ENCODE measurements at regions not wholly inside any gene's neighbourhood (a gene's known extent, or its start where the extent isn't known, plus 50 kb on each side); places are given as distances from the start of the nearest gene placed in this dataset.
A peak's percentile ranks its signal among the peaks of the same experiment; 100 is the strongest.

DNA sequence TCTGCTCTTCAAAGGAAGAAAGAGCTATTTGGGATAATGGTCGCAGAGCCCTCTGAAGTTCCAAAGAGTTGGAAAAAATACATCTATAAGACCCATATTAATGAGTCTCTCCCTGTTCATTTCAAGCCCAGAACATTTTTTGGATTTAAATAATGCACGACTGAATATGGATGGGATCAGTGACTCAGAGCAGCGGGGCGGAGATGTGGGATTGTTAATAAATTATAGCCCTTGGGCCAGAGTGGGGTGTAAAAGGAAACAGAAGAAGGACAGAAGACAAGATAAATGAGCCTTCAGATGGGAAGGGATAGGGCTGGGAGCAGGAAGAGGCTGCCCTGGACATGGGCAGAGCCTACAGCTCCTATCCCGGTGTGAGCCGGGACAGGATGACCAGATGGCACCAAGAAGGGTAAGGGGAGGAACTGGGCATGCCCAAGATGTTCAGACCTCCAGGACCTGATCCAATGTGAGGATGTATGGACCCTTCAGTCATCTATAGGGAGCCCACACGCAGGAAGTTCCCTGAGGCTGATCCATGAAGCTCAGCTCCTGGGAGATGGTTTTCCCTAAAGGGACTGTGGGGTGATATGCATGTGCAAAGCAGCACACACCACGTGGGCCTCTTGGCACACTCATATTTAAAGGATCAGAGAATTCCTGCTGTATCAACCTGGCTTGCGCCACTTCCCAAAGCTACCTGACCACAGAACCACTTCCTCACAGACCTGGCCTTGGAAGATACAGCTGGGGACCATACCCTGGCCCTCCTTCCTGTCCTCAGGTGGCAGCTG is 96.1 kb upstream of the PLXNA4 start:
- DNase-seq, result no peak

DNA sequence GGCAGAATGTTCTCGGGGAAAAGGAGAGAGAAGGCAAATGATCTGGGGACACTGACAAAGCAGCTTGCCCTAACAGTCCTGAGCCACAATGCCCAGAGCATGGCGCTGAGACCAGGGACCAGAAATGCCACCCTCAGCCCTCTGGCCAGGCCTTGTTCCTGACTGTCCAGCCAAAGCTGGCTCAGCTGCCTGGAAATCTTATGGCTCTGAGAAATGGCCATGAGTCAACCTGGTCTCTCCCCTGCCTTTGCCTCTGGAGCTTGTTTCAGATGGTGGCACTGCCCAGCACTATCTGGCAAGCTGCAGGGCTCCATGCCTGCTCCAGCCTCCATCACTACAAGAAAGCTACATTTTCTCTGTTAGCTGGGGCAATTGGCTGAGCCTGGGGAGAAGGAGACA is 90.5 kb upstream of the PLXNA4 start:
- no peak for DNase-seq

DNA sequence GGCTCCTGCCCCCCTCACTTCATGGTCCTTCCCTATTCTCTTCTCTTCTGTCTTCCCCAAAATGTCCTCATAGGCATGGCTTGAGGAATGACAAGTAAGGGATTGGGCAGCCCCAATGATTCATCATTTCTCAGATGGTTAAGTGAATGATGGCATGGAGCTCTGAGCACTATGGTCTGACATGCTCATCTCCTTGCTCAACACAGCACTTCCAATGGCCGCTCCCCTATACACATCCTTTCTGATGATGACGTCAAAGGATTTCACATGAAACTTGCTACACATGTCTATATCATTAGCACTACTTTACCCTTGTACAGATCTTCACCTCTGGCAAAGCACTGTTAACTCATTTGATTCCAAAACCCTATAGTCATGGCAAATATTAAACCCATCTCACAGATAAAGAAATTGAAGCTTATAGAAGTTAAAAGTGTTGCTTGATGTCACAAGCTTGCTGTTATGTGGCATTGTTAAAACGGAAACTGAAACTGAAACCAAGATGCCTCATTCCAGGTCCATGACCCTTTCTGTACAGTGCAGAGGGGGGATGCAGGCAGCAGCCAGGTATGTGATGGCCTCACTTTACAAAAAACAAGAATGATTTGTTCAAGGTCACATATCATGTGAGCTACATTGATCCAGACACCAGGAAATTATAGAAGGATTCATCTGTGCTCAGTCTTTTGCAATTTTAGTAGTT is 90.0 kb upstream of the PLXNA4 start:
- DNase-seq, result no peak

DNA sequence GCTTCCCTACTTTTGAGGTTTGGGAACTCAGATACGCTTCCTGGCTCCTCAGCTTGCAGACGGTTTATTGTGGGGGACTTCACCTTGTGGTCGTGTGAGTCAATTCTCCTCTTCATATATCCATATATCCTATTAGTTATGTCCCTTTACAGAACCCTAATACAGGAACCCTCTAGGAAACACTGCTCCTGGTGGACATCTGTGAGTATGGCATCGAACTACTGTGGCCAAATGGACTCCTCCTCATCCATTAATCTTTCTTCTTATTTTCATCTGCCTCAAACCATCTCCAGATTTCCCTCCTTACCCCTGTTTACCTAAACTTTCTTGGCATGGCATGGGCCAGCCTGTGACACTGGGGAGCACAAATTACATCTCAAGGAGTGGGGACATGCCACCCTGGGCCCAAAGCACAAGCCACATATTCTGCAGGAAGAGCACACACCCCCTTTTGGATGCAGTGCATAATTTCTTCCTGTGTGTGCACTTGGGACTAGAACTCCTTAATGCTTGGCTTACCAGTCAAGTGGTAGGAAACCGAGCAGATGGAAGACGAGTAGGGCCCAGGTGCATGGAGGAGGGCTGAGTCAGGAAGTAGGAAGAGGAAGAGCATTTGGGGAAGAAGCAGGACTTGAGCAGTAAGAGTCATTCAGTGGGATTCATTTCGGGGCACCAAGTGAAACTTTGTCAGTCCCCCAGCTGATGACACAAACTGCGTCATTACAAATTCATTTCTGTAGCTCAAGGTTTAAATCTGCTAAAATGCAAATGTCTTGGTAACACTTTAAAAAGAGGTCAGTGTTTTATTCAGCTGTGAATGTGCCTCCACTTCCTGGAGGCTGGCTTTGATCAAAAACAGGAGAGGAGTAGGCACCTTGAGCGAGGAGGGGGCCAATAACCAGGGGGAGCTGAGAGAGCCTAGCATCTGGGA is 80.8 kb upstream of the PLXNA4 start:
- no peak for DNase-seq

DNA sequence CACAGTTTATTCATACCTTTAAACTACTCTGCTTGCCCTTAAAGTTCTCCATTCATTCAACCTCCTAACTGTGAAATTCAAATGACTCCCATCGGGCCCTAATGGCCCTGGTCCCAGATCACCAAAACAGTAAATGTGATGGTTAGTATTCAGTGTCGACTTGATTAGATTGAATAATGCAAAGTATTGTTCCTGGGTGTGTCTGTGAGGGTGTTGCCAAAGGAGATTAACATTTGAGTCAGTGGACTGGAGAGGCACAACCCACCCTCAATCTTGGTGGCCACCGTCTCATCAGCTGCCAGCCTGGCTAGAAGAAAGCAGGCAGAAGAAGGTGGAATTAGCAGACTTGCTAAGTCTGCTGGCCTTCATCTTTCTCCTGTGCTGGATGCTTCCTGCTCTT is 80.1 kb upstream of the PLXNA4 start:
- no peak for DNase-seq

DNA sequence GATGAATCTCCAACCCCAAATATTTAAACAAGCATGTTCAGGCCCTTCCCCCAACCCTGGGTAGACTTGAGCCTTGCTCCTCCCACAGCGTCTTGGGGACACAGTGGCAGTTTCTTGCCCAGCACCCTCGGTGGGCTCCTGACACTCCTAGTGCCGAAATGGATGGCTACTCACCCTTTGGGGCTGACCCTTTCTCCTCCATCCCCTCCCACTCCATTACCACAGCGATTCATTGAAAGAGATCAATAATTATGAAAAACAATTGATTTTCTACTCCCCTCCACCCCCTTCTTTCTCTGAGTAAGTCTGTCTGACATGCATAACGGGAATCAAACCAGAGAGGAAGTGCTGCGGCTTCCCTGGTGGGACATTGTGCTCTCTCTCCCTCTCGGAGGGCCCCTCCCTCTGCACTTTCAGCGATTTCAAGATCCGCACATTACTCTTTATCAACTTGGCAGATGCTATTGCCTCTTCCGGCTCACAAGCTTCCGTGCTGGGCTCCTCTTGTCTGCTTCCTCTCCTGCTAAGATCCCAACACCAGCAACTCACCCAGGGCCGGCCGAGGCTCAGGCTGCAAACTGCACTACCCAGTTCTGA is 79.0 kb upstream of the PLXNA4 start:
- peak; percentile 28 to 59 (median 35) for DNase-seq

DNA sequence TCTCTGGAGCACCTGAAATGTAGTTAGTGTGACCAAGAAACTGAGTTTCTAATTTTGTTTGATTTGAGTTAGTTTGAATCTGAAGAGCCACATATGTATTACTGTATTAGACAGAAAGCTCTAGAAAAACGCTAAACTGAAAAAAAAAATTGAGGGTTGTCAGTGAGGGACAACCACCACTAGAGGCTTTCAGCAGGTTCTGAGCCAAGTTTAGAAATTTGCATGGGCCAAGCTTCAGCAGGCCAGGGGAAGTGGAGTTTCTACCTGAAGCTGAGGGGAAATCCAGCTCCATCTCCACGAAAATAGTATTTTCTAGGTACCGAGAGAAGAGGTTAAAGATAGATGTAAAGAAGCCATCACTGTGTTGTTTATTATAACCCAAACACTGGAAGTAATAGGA is 77.9 kb upstream of the PLXNA4 start:
- DNase-seq, result no peak

DNA sequence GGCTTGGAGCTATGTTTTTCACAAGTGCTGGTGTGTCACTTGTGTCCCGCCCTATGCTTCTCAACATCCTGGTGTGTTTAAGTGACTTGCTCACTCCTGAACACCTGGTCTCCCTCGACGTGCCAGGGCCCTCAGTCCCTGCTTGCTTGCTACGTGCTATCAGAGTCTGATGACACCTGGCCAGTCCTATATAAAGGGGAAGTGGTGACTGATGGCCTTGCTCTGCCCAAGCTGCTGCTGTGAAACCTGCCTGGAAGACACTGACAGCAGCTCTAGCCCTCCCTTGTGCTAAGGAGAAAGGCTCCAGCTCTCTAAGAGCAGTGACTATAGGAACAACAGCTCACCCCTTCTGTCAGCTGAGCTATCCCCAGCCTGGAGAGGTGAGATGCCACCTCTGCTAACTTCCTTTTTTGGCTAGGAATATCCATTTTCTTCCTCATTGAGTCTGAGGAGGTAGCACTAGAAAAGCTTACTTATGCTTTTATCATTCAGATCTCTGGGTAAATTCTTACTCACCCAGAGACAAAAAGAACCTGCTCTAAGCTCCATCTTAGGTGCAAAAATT is 77.2 kb upstream of the PLXNA4 start:
- DNase-seq, result no peak

DNA sequence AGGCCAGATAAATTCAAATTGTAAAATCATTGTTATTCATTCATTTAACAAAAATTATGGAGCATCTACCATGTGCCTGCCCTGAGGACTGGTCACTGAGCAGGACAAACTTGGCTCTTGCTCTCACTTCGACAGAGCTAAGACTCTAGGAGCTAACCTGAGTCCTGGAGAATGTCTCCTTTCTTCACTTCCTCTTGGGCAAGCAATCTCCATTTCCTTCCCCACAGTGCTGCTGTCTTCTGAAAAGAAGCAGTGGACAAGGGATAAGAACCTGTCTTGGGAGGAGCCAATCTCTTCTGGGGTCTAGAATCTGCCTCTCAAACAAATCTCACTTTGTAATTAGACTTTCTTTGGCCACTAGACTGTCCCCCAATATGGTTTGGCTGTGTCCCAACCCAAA is 76.2 kb upstream of the PLXNA4 start:
- no peak for DNase-seq

DNA sequence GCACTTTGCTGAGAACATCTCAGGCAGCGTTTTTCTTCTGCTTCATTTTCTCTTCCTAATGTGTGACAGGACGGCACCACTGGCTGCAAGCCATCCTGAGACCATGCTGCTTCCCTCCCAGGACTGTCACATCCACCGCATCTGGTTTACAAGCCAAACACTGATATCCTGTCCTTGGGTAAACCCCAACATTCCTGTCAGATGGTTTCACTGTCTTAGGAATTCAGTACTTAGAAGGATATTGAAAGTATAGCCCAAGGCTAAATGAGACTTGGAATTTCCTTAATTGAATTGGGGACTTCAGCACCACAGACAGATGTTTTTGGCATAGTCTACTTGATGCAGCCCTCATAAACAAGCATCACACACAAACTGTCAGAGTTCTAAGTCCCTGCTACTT is 74.2 kb upstream of the PLXNA4 start:
- peak in 1 of 3 donors; percentile 72 for DNase-seq

DNA sequence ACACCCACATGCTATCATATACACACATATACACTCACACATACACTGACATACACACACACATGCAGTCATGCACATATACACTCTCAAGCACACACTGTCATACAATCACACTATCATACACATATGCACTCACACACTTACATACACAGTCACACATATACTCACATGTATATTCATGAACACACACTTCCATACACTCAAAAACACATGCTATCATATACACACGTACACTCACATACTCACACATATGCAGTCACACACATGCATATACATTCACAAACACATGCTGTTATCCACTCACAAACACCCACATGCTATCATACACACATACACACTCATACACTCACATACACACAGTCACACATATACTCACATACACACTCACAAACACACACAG is 71.0 kb upstream of the PLXNA4 start:
- no peak for DNase-seq

DNA sequence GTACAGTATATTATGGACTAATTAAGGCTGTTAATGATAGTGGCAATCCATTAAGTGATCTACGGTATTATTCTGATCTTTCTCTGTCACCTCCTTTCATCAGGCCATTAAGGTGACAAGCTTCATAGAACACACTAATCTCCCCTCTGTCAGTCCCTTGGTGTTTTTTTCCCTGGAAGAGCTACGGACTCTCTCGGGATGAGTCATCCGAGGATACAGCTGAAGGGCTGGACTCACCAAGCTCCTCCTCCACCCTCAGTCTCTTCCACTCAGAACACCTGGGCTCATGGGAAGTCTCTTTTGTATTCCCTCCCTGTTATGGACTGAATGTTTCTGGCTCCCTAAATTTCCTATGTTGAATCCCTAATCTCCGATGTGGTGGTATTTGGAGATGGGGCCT is 69.8 kb upstream of the PLXNA4 start:
- DNase-seq, result no peak

DNA sequence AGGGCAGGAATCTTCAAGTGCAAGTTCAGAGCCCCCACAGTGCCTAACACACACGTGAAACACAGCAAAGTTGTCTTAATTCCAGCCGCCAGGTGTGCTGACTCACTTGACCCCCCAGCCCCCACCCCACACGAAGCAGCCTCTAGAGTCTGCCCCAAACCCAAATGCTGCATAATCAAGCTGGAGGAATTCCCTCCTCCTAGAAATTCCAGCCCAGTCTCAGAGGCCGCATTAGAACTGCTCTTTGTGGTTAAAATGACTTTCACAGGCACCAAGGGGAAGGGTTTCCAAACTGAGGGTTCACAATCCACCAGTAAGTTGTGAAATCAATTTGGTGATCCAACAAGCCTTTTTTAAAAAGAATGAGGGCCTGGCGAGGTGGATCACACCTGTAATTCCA is 67.0 kb upstream of the PLXNA4 start:
- DNase-seq, result no peak

DNA sequence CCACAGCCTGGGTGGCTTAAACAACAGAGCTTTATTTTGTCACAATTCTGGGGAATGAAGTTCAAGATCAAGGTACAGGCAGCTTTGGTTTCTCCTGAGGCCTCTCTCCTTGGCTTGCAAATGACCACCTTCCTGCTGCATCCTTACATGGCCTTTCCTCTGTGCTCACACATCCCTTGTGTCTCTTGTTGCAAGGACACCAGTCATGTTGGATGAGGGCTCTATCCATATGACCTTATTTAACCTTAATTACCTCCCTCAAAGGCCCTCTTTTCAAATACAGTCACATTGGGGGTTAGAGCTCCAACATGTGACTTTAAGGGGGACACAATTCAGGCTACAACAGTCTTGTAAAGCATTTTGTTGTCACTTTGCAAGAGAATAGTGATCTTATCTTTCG is 65.0 kb upstream of the PLXNA4 start:
- no peak for DNase-seq

DNA sequence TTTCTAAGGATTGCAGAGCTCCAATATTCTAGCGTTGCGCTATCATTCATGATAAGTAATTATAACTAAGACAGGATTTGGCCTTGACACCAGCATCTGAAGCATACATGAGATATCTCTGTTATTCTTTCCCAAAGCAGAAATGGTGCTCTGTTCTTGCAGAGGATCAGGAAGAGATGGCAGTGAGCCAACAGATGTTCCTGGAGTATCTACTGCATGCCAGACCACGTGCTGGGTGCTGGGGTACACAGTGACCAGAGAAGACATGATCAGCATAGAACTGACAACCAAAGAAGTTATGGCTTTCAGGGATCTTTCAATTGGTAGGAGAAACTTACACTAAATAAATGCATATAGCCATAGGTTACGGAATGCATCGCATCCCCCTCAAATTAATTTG is 63.7 kb upstream of the PLXNA4 start:
- no peak for DNase-seq

DNA sequence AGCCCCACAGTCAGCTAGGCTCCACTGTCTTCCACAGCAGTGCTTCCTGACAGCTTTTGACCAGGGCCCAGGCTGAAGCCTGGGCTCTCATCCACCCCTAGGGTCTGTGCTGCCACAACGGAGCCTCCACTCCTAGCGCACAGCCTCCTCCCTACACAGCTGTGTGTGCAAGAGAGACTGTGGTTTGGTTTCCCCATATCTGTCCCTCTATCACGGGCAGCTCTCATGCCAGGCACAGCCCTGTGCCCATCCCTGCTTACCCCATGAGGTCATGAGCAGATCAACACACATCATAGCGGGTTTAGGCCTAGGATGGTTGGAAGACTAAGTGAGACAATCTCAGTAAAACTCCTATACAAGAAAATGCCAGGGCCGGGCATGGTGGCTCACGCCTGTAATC is 61.7 kb upstream of the PLXNA4 start:
- no peak for DNase-seq

DNA sequence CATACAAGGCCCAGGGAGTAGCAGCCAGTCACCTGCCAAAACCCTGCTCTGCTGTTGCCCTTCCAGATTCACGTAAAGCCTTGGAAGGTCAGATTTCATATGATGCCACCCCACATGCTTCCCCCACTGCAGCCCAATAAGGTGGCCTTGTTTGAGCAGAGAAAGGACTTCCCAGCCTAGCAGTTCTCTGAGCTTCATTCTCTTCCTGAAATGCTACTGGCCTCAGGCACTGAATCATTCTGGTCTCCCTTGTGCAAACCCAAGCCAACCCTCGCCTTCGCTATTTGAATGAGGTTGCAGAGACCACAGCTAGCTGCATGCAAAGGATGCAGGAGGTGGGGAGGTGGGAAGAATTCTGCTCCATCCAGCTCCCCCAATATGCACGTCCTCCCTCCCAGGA is 60.3 kb upstream of the PLXNA4 start:
- DNase-seq, result no peak

DNA sequence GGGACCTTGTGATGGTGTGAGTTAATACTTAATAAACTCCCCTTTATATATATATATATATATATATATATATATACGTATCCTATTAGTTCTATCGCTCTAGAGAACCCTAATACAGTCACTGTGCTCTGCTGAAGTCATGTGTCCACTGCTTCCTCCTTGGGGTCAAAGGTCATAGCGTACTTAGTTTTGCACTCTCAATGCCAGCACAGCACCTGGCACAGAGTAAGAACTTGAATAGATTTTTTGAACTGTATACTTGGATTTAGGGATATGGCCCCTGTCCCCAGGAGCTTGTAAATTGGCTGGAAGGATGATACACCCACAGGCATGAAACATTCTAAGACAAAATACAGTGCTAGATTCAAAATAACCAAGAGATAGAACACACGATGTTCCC is 58.9 kb upstream of the PLXNA4 start:
- no peak for DNase-seq

DNA sequence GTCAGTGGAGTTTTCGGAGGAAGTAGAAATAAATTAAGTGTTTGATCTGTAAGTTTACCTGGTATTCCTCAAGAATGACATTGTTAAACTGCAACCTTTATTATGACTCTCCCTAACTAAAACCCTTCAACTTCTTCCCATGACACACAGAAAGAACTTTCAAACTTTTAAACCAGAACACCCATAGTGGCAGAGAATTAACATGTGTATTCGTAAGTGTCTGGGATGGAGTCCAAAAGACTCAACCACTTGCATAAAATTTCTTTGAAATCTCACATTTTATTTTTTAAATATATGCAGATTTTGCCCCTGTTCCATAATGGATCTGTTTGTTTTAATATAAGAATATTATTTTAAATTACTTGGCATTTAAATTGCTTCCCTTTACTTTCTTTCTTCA is 54.6 kb upstream of the PLXNA4 start:
- no peak for DNase-seq
